ENCODE measurements at regions not wholly inside any gene's neighbourhood (a gene's known extent, or its start where the extent isn't known, plus 50 kb on each side); places are given as distances from the start of the nearest gene placed in this dataset.

- peaks cover 30% of the 10 kb centered on the region for H3K4me1 Mint-ChIP-seq (ENCODE audit: unreplicated experiment)
- H3K4me3 Mint-ChIP-seq = no peak overlapping the region
- peaks cover 44% of the 10 kb centered on the region for H3K27me3 Mint-ChIP-seq
- TF ChIP-seq, protein P1, sequence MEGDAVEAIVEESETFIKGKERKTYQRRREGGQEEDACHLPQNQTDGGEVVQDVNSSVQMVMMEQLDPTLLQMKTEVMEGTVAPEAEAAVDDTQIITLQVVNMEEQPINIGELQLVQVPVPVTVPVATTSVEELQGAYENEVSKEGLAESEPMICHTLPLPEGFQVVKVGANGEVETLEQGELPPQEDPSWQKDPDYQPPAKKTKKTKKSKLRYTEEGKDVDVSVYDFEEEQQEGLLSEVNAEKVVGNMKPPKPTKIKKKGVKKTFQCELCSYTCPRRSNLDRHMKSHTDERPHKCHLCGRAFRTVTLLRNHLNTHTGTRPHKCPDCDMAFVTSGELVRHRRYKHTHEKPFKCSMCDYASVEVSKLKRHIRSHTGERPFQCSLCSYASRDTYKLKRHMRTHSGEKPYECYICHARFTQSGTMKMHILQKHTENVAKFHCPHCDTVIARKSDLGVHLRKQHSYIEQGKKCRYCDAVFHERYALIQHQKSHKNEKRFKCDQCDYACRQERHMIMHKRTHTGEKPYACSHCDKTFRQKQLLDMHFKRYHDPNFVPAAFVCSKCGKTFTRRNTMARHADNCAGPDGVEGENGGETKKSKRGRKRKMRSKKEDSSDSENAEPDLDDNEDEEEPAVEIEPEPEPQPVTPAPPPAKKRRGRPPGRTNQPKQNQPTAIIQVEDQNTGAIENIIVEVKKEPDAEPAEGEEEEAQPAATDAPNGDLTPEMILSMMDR (conservative IDR thresholded peaks at IDR 0.05) = no peak
- no peak for DNase-seq (ENCODE audit: extremely low spot score, unreplicated experiment)
- no peaks in the 10 kb centered on the region for H3K36me3 Mint-ChIP-seq
- H3K9me3 Mint-ChIP-seq = no peaks in the 10 kb centered on the region
- no peak overlapping the region for H3K27ac Mint-ChIP-seq
Measured at GRCh38 chr3:161555320-161555719, 58.7 kb downstream of the OTOL1 start.

- no peaks in the 10 kb centered on the region for H3K36me3 Mint-ChIP-seq
- TF ChIP-seq, protein P1 (conservative IDR thresholded peaks at IDR 0.05) = no peak
- no peaks in the 10 kb centered on the region for H3K9me3 Mint-ChIP-seq
- no peak overlapping the region for H3K4me3 Mint-ChIP-seq
- no peak overlapping the region for H3K27ac Mint-ChIP-seq
- H3K27me3 Mint-ChIP-seq = peaks cover 47% of the 10 kb centered on the region
- no peak for DNase-seq (ENCODE audit: extremely low spot score, unreplicated experiment)
- H3K4me1 Mint-ChIP-seq (ENCODE audit: unreplicated experiment) = peaks cover 32% of the 10 kb centered on the region
Measured at GRCh38 chr3:161556533-161556932, 59.9 kb downstream of the OTOL1 start.

GRCh38 chr3:161556941-161557340 lies 60.3 kb downstream of the OTOL1 start:
- TF ChIP-seq, protein P1 (conservative IDR thresholded peaks at IDR 0.05) = no peak
- Mint-ChIP-seq H3K27me3 (peaks cover 49% of the 10 kb centered on the region), H3K36me3 (no peaks in the 10 kb centered on the region), H3K27ac (no peak overlapping the region), H3K4me1 (ENCODE audit: unreplicated experiment) (peaks cover 28% of the 10 kb centered on the region), H3K9me3 (no peaks in the 10 kb centered on the region), H3K4me3 (no peak overlapping the region)
- no peak for DNase-seq (ENCODE audit: extremely low spot score, unreplicated experiment)

GRCh38 chr3:161557445-161558150 lies 61.0 kb downstream of the OTOL1 start:
- no peaks in the 10 kb centered on the region for H3K9me3 Mint-ChIP-seq
- no peak overlapping the region for H3K4me3 Mint-ChIP-seq
- peaks cover 45% of the 10 kb centered on the region for H3K27me3 Mint-ChIP-seq
- H3K27ac Mint-ChIP-seq = no peak overlapping the region
- no peaks in the 10 kb centered on the region for H3K36me3 Mint-ChIP-seq
- TF ChIP-seq, protein P1 (conservative IDR thresholded peaks at IDR 0.05) = no peak
- no peak for DNase-seq (ENCODE audit: extremely low spot score, unreplicated experiment)
- peaks cover 25% of the 10 kb centered on the region for H3K4me1 Mint-ChIP-seq (ENCODE audit: unreplicated experiment)

- TF ChIP-seq, protein P1 (conservative IDR thresholded peaks at IDR 0.05) = no peak
Measured at GRCh38 chr3:161558236-161558635, 61.6 kb downstream of the OTOL1 start.

More at GRCh38 chr3:161558236-161558635, 61.6 kb downstream of the OTOL1 start:
- DNase-seq (ENCODE audit: extremely low spot score, unreplicated experiment) = no peak
- H3K36me3 Mint-ChIP-seq = no peaks in the 10 kb centered on the region
- no peak overlapping the region for H3K27ac Mint-ChIP-seq
- H3K27me3 Mint-ChIP-seq = peaks cover 44% of the 10 kb centered on the region
- peaks cover 25% of the 10 kb centered on the region for H3K4me1 Mint-ChIP-seq (ENCODE audit: unreplicated experiment)
- H3K4me3 Mint-ChIP-seq = no peak overlapping the region
- H3K9me3 Mint-ChIP-seq = no peaks in the 10 kb centered on the region

All from type B pancreatic cell (in vitro differentiated cells).